ENCODE measurements at regions not wholly inside any gene's neighbourhood (a gene's known extent, or its start where the extent isn't known, plus 50 kb on each side); places are given as distances from the start of the nearest gene placed in this dataset.

- no peak for DNase-seq
- WGBS, 2 donors = 70 to 80% methylated on average over 4 of the region's 4 CpGs
- Histone ChIP-seq H3K4me1 (no peaks in the 10 kb centered on the region), H3K4me3 (no peak overlapping the region), H3K27ac (no peak overlapping the region), H3K9me3 (no peaks in the 10 kb centered on the region), H3K36me3 (no peaks in the 10 kb centered on the region), H3K27me3 (no peaks in the 10 kb centered on the region)
- no peak for ATAC-seq
- intact Hi-C loops (cut with DNase I) = no loop called here
- TF ChIP-seq CTCF (IDR thresholded peaks at IDR 0.05) = no peak
- no peak for FAIRE-seq
These were observed 82.2 kb downstream of the MRPL32 start for GRCh38 chr7:43014406-43014805.

- Histone ChIP-seq H3K9me3 (no peaks in the 10 kb centered on the region), H3K4me3 (no peak overlapping the region), H3K36me3 (no peaks in the 10 kb centered on the region), H3K4me1 (no peaks in the 10 kb centered on the region), H3K27ac (no peak overlapping the region), H3K27me3 (no peaks in the 10 kb centered on the region)
- ATAC-seq = no peak
- TF ChIP-seq CTCF (IDR thresholded peaks at IDR 0.05) = no peak
- FAIRE-seq = no peak
- intact Hi-C loops (cut with DNase I) = no loop called here
- no peak for DNase-seq
- 57 to 69% methylated on average over 4 of the region's 4 CpGs for WGBS, 2 donors
These were observed 83.1 kb downstream of the MRPL32 start for GRCh38 chr7:43015301-43015700.

GRCh38 chr7:43018446-43018845 lies 86.3 kb downstream of the MRPL32 start:
- Histone ChIP-seq H3K27ac (no peak overlapping the region), H3K9me3 (no peaks in the 10 kb centered on the region), H3K4me1 (no peaks in the 10 kb centered on the region), H3K36me3 (no peaks in the 10 kb centered on the region), H3K27me3 (no peaks in the 10 kb centered on the region), H3K4me3 (no peak overlapping the region)
- FAIRE-seq (no peak), ATAC-seq (no peak), DNase-seq (no peak)
- WGBS, 2 donors = 79 to 81% methylated on average over 4 of the region's 4 CpGs
- intact Hi-C loops (cut with DNase I) = no loop called here
- no peak for TF ChIP-seq CTCF (IDR thresholded peaks at IDR 0.05)

- ATAC-seq (no peak), FAIRE-seq (no peak), DNase-seq (no peak)
- Histone ChIP-seq H3K27ac (no peak overlapping the region), H3K9me3 (no peaks in the 10 kb centered on the region), H3K36me3 (no peaks in the 10 kb centered on the region), H3K27me3 (no peaks in the 10 kb centered on the region), H3K4me1 (no peaks in the 10 kb centered on the region), H3K4me3 (no peak overlapping the region)
- intact Hi-C loops (cut with DNase I) = no loop called here
- no peak for TF ChIP-seq CTCF (IDR thresholded peaks at IDR 0.05)
- WGBS, 2 donors = 57 to 71% methylated on average over 3 of the region's 3 CpGs
These were observed 89.3 kb downstream of the MRPL32 start for GRCh38 chr7:43021431-43021830.

GRCh38 chr7:43022008-43022407 lies 89.8 kb downstream of the MRPL32 start:
- FAIRE-seq = no peak
- intact Hi-C loops (cut with DNase I) = no loop called here
- 49% methylated on average over 7 of the region's 7 CpGs for WGBS, 2 donors

More at GRCh38 chr7:43022008-43022407, 89.8 kb downstream of the MRPL32 start:
- no peak for ATAC-seq
- H3K4me3 ChIP-seq = no peak overlapping the region
- no peak overlapping the region for H3K27ac ChIP-seq
- H3K27me3 ChIP-seq = no peaks in the 10 kb centered on the region
- no peaks in the 10 kb centered on the region for H3K9me3 ChIP-seq
- TF ChIP-seq CTCF (IDR thresholded peaks at IDR 0.05) = no peak
- DNase-seq = no peak
- H3K4me1 ChIP-seq = no peaks in the 10 kb centered on the region
- no peaks in the 10 kb centered on the region for H3K36me3 ChIP-seq
